B cell (primary cell): ENCODE measurements at regions not wholly inside any gene's neighbourhood (a gene's known extent, or its start where the extent isn't known, plus 50 kb on each side); places are given as distances from the start of the nearest gene placed in this dataset.

ENCODE experiments used
- ATAC-seq: fragments of 200-7000 bp; cut with Tn5 transposase; one replicate; pipeline ENCODE4 v1.10.0; 2021; ENCODE audit warnings: low read depth, mild to moderate bottlenecking, moderate number of reproducible peaks, moderate library complexity
- CTCF ChIA-PET: fragments of 350-600 bp; sonication (Branson Sonifier 250); formaldehyde crosslinking; loops from one replicate; lab custom pipeline; 2021; ENCODE audit warnings: antibody characterized with exemption, inconsistent platforms; lab: Charles Lee
- POLR2A ChIA-PET: fragments of 350-600 bp; sonication (Branson Sonifier 250); formaldehyde crosslinking; loops from one replicate; lab custom pipeline; 2021; ENCODE audit warnings: antibody characterized with exemption; lab: Charles Lee
- DNase-seq: peaks from one replicate; pipeline ENCODE4 v3.0.0; 2013
- H2AFZ ChIP-seq: 2 replicates; pipeline ENCODE4 v1.6.1; 2012; ENCODE audit warnings: mild to moderate bottlenecking, low read depth, low read length; ENCODE audit not compliant: insufficient read depth, poor library complexity, severe bottlenecking
- H3K27ac ChIP-seq, 2 donors: 1 replicate in 1 of 2; 2 replicates in 1 of 2; pipeline ENCODE4 v1.5.1; 2012 to 2013; ENCODE audit warnings: low read length in 2 of 2, mild to moderate bottlenecking in 2 of 2, moderate library complexity in 1 of 2
- H3K27me3 ChIP-seq, 4 experiments: fragments of 200-600 bp in 1 of 4; sonication (generic) in 1 of 4; replicated peaks in 1 of 4; 1 replicate in 2 of 4; 2 replicates in 2 of 4; pipeline versions ENCODE4 v1.6.1 to v1.7.0; 2013 to 2016; ENCODE audit warnings: low read length in 3 of 4, mild to moderate bottlenecking in 2 of 4, mixed read lengths in 1 of 4, moderate library complexity in 1 of 4; ENCODE audit not compliant: insufficient read depth in 4 of 4, control insufficient read depth in 3 of 4; ENCODE audit errors: control extremely low read depth in 1 of 4
- H3K36me3 ChIP-seq, 2 experiments: replicated peaks in 1 of 2; 1 replicate in 1 of 2; 2 replicates in 1 of 2; pipeline versions ENCODE4 v1.6.1 to v1.7.1; 2013; ENCODE audit warnings: low read length in 1 of 2; ENCODE audit not compliant: insufficient read depth in 2 of 2, control insufficient read depth in 1 of 2; ENCODE audit errors: control extremely low read depth in 1 of 2, extremely low read depth in 1 of 2
- H3K4me1 ChIP-seq, 2 donors: fragments of 200-600 bp in 1 of 2; sonication (generic) in 1 of 2; 1 replicate in 1 of 2; 2 replicates in 1 of 2; pipeline versions ENCODE4 v1.5.1 to v1.6.1; 2013 to 2017; ENCODE audit warnings: low read length in 2 of 2; ENCODE audit not compliant: control insufficient read depth in 2 of 2, insufficient read depth in 2 of 2
- H3K4me2 ChIP-seq: replicated peaks from 2 replicates; pipeline ENCODE3; 2012; ENCODE audit warnings: mild to moderate bottlenecking, low read depth, low read length; ENCODE audit not compliant: poor library complexity, severe bottlenecking
- H3K4me3 ChIP-seq, 5 experiments: fragments of 200-600 bp in 1 of 5; sonication (generic) in 1 of 5; 1 replicate in 3 of 5; 2 replicates in 2 of 5; pipeline versions ENCODE4 v1.5.1 to v1.7.0; 2011 to 2016; ENCODE audit warnings: low read length in 4 of 5, mild to moderate bottlenecking in 4 of 5, low read depth in 2 of 5, control low read depth in 1 of 5, moderate library complexity in 1 of 5; ENCODE audit not compliant: insufficient read depth in 1 of 5; ENCODE audit errors: control extremely low read depth in 1 of 5, extremely low read depth in 1 of 5
- H3K79me2 ChIP-seq: fragments of 200-600 bp; sonication (generic); one replicate; pipeline ENCODE4 v1.6.0; 2016; ENCODE audit warnings: low read length; ENCODE audit not compliant: control insufficient read depth, insufficient read depth
- H3K9ac ChIP-seq: fragments of 200-600 bp; sonication (generic); 2 replicates; pipeline ENCODE4 v1.6.1; 2017; ENCODE audit warnings: mild to moderate bottlenecking, low read length, moderate library complexity
- H3K9me3 ChIP-seq, 3 donors: one replicate each; pipeline versions ENCODE4 v1.6.1 to v1.7.1; 2013; ENCODE audit warnings: low read length in 2 of 3; ENCODE audit not compliant: control insufficient read depth in 2 of 3, insufficient read depth in 1 of 3; ENCODE audit errors: control extremely low read depth in 1 of 3
- H4K20me1 ChIP-seq: 2 replicates; pipeline ENCODE4 v1.6.0; 2012; ENCODE audit warnings: mild to moderate bottlenecking, low read length; ENCODE audit not compliant: insufficient read depth, control insufficient read depth, poor library complexity, severe bottlenecking
- H3K27ac Mint-ChIP-seq: one replicate; pipeline ENCODE4 v1.8.0; 2021; ENCODE audit warnings: mixed read lengths
- H3K27me3 Mint-ChIP-seq: one replicate; pipeline ENCODE4 v1.8.0; 2021; ENCODE audit warnings: mixed read lengths
- H3K4me1 Mint-ChIP-seq: one replicate; pipeline ENCODE4 v1.8.0; 2021; ENCODE audit warnings: mixed read lengths
- H3K4me3 Mint-ChIP-seq: one replicate; pipeline ENCODE4 v1.8.0; 2021; ENCODE audit warnings: mixed read lengths
- H3K9me3 Mint-ChIP-seq: one replicate; pipeline ENCODE4 v1.8.0; 2022; ENCODE audit warnings: mixed read lengths; ENCODE audit not compliant: insufficient read depth
- CTCF ChIP-seq: fragments of 200-600 bp; IDR thresholded peaks from one replicate; pipeline ENCODE4 v1.8.0; 2022; ENCODE audit warnings: antibody characterized with exemption, mild to moderate bottlenecking
- EZH2 ChIP-seq: IDR thresholded peaks from 2 replicates; pipeline ENCODE4 v1.6.1; 2012; ENCODE audit warnings: borderline replicate concordance, low read depth, mild to moderate bottlenecking, moderate library complexity, low read length; ENCODE audit not compliant: insufficient read depth, poor library complexity, severe bottlenecking
- WGBS: methylation state at CpG from one replicate; pipeline ENCODE4 v1.1.5; 2013; ENCODE audit warnings: missing lambda C conversion rate; ENCODE audit not compliant: insufficient coverage; 5-methylcytosine and 5-hydroxymethylcytosine counted together
- intact Hi-C: fragments of 100-400 bp; cut with micrococcal nuclease; formaldehyde crosslinking; loops from one replicate; pipeline ENCODE4 v1.10.0; 2022

GRCh38 chr2:15787535-15788454 is 152.6 kb upstream of the MYCN start:
- ATAC-seq (no peak), DNase-seq (no peak)
- Histone ChIP-seq H3K4me2 (no peak overlapping the region), H3K4me3 (no peak overlapping the region), H3K79me2 (no peaks in the 10 kb centered on the region), H2AFZ (no peak overlapping the region), H3K27ac (no peak overlapping the region), H3K36me3 (no peaks in the 10 kb centered on the region), H3K4me1 (no peaks in the 10 kb centered on the region), H4K20me1 (no peaks in the 10 kb centered on the region), H3K9ac (no peak overlapping the region), H3K27me3 (no peaks in the 10 kb centered on the region), H3K9me3 (peaks cover 0 to 3% (median 0%) of the 10 kb centered on the region in 3 donors)
- intact Hi-C loops = no loop called here
- WGBS = 88% methylated on average over 1 of the region's 3 CpGs
- Mint-ChIP-seq H3K9me3 (no peaks in the 10 kb centered on the region), H3K4me1 (no peaks in the 10 kb centered on the region), H3K27me3 (no peaks in the 10 kb centered on the region), H3K27ac (no peak overlapping the region), H3K4me3 (no peak overlapping the region)
- ChIA-PET CTCF (no interaction called here), POLR2A (no interaction called here)
- TF ChIP-seq EZH2 = no peak
- no peak for TF ChIP-seq CTCF

GRCh38 chr2:15788455-15788829 is 151.9 kb upstream of the MYCN start:
- intact Hi-C loops = no loop called here
- Histone ChIP-seq H2AFZ (no peak overlapping the region), H3K4me1 (no peaks in the 10 kb centered on the region), H3K79me2 (no peaks in the 10 kb centered on the region), H3K27me3 (no peaks in the 10 kb centered on the region), H3K36me3 (no peaks in the 10 kb centered on the region), H3K9ac (no peak overlapping the region), H3K27ac (no peak overlapping the region), H3K9me3 (peaks cover 0 to 3% (median 0%) of the 10 kb centered on the region in 3 donors), H4K20me1 (no peaks in the 10 kb centered on the region), H3K4me2 (no peak overlapping the region), H3K4me3 (no peak overlapping the region)
- Mint-ChIP-seq H3K4me1 (no peaks in the 10 kb centered on the region), H3K4me3 (no peak overlapping the region), H3K9me3 (no peaks in the 10 kb centered on the region), H3K27ac (no peak overlapping the region), H3K27me3 (no peaks in the 10 kb centered on the region)
- ChIA-PET CTCF (no interaction called here), POLR2A (no interaction called here)
- 89% methylated on average over 11 of the region's 11 CpGs for WGBS
- ATAC-seq (no peak), DNase-seq (no peak)
- no peak for TF ChIP-seq CTCF
- TF ChIP-seq EZH2 = no peak
